ENCODE measurements at regions not wholly inside any gene's neighbourhood (a gene's known extent, or its start where the extent isn't known, plus 50 kb on each side); places are given as distances from the start of the nearest gene placed in this dataset.

GRCh38 chr2:173552531-173552930, 197.9 kb downstream of the CDCA7 start:
- no peaks in the 10 kb centered on the region for H3K4me1 ChIP-seq
- WGBS (ENCODE audit: insufficient coverage, low coverage, low lambda C conversion rate, missing lambda C conversion rate), result 59% methylated on average over 3 of the region's 3 CpGs
- no peak overlapping the region for H3K27ac ChIP-seq
- TF ChIP-seq, protein P1, sequence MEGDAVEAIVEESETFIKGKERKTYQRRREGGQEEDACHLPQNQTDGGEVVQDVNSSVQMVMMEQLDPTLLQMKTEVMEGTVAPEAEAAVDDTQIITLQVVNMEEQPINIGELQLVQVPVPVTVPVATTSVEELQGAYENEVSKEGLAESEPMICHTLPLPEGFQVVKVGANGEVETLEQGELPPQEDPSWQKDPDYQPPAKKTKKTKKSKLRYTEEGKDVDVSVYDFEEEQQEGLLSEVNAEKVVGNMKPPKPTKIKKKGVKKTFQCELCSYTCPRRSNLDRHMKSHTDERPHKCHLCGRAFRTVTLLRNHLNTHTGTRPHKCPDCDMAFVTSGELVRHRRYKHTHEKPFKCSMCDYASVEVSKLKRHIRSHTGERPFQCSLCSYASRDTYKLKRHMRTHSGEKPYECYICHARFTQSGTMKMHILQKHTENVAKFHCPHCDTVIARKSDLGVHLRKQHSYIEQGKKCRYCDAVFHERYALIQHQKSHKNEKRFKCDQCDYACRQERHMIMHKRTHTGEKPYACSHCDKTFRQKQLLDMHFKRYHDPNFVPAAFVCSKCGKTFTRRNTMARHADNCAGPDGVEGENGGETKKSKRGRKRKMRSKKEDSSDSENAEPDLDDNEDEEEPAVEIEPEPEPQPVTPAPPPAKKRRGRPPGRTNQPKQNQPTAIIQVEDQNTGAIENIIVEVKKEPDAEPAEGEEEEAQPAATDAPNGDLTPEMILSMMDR (IDR thresholded peaks at IDR 0.05), result no peak
- no peak for TF ChIP-seq POLR2A (IDR thresholded peaks at IDR 0.05)
- DNase-seq (no peak), ATAC-seq (no peak)
- H3K4me3 ChIP-seq, result no peak overlapping the region
- intact Hi-C loops (cut with DNase I), result no loop called here
- no peaks in the 10 kb centered on the region for H3K27me3 ChIP-seq
- no peaks in the 10 kb centered on the region for H3K9me3 ChIP-seq
- H3K36me3 ChIP-seq, result no peaks in the 10 kb centered on the region

GRCh38 chr2:173553593-173553992, 198.9 kb downstream of the CDCA7 start:
- Histone ChIP-seq H3K4me3 (no peak overlapping the region), H3K9me3 (no peaks in the 10 kb centered on the region), H3K27me3 (no peaks in the 10 kb centered on the region), H3K27ac (no peak overlapping the region), H3K36me3 (no peaks in the 10 kb centered on the region), H3K4me1 (no peaks in the 10 kb centered on the region)
- DNase-seq (no peak), ATAC-seq (no peak)
- no peak for TF ChIP-seq POLR2A (IDR thresholded peaks at IDR 0.05)
- TF ChIP-seq, protein P1 (IDR thresholded peaks at IDR 0.05), result no peak
- intact Hi-C loops (cut with DNase I), result no loop called here
- WGBS (ENCODE audit: insufficient coverage, low coverage, low lambda C conversion rate, missing lambda C conversion rate), result 56% methylated on average over 6 of the region's 6 CpGs

DNA sequence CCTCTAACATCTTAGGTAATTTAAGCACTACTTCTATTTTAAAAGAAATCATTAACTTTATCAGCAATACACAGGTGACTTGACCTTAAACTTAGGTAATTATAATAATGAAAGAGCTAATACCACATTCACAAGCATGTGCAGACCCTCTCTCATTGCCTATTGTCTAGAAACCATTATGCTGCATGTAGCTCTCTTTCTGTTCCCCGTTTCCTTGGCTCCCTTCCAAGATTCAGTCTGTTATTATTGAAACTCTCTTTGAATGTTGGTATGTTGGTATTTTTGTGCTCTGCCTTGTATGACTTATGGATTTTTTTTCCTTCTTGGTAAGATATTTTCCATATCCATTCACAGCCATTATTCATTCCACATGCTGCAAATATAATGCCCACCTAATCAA, 201.2 kb downstream of the CDCA7 start:
- 0% methylated on average over 1 of the region's 1 CpG for WGBS (ENCODE audit: insufficient coverage, low coverage, low lambda C conversion rate, missing lambda C conversion rate)
- intact Hi-C loops (cut with DNase I), result no loop called here

GRCh38 chr2:173556816-173557215, 202.1 kb downstream of the CDCA7 start:
- WGBS (ENCODE audit: insufficient coverage, low coverage, low lambda C conversion rate, missing lambda C conversion rate), result 66% methylated on average over 5 of the region's 5 CpGs
- TF ChIP-seq, protein P1 (IDR thresholded peaks at IDR 0.05), result no peak
- TF ChIP-seq POLR2A (IDR thresholded peaks at IDR 0.05), result no peak
- no peak for DNase-seq
- Histone ChIP-seq H3K36me3 (no peaks in the 10 kb centered on the region), H3K27me3 (no peaks in the 10 kb centered on the region), H3K27ac (no peak overlapping the region), H3K4me3 (no peak overlapping the region), H3K9me3 (no peaks in the 10 kb centered on the region), H3K4me1 (no peaks in the 10 kb centered on the region)
- intact Hi-C loops (cut with DNase I), result no loop called here
- no peak for ATAC-seq

More for the DNA sequence above, 201.2 kb downstream of the CDCA7 start:
- Histone ChIP-seq H3K9me3 (no peaks in the 10 kb centered on the region), H3K27me3 (no peaks in the 10 kb centered on the region), H3K27ac (no peak overlapping the region), H3K4me3 (no peak overlapping the region), H3K36me3 (no peaks in the 10 kb centered on the region), H3K4me1 (no peaks in the 10 kb centered on the region)
- no peak for ATAC-seq
- no peak for DNase-seq
- TF ChIP-seq, protein P1 (IDR thresholded peaks at IDR 0.05), result no peak
- TF ChIP-seq POLR2A (IDR thresholded peaks at IDR 0.05), result no peak

DNA sequence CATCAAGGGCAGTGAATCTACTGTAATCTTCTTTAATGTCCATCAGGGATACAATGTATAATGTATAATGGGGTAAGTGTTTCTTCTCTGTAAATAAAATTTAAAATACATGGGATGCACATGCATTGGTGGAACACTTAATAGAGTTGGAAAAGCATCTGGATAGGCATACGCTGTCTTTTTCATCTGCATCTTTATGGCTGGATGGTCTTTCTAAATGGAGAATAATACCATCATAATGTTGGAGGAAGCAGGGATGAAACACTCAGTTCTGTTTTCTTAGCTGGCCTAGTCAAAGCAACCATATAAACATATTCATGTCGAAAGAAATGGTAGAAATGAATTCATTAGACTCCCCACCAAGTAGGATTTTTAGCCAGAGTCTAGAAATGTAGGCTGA, 202.8 kb downstream of the CDCA7 start:
- TF ChIP-seq, protein P1 (IDR thresholded peaks at IDR 0.05), result no peak
- no peak for TF ChIP-seq POLR2A (IDR thresholded peaks at IDR 0.05)
- intact Hi-C loops (cut with DNase I), result no loop called here
- no peak overlapping the region for H3K4me3 ChIP-seq
- H3K36me3 ChIP-seq, result no peaks in the 10 kb centered on the region
- no peak for DNase-seq
- H3K27ac ChIP-seq, result no peak overlapping the region
- WGBS (ENCODE audit: insufficient coverage, low coverage, low lambda C conversion rate, missing lambda C conversion rate), result 80% methylated on average over 2 of the region's 2 CpGs
- H3K27me3 ChIP-seq, result no peaks in the 10 kb centered on the region
- H3K9me3 ChIP-seq, result no peaks in the 10 kb centered on the region
- no peaks in the 10 kb centered on the region for H3K4me1 ChIP-seq
- ATAC-seq, result no peak

Measured in right lobe of liver (tissue), 6 donors.